ENCODE measurements at regions not wholly inside any gene's neighbourhood (a gene's known extent, or its start where the extent isn't known, plus 50 kb on each side); places are given as distances from the start of the nearest gene placed in this dataset.
A peak's percentile ranks its signal among the peaks of the same experiment; 100 is the strongest.

DNA sequence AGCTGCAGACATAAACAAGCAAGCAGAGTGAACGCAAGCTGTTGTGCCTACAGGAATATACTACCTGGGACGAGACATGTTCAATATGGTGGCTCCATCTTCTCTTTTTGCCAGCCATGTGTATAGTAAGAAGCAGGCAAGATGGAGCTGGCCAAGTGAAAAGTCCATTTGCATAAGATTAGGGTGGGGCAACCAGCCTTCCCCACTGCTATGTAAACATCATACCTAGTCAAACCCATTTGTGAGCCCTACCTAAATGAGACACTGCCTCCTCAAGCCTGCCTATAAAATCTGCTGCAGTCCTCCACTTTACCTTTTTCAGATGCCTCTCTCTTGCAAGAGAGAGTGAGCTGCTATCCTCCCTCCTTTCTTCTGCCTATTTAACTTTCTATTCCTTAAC lies 370.1 kb upstream of the PMFBP1 start:
- DNase-seq (ENCODE audit: extremely low read depth in 1 of 11, low read depth in 9 of 11, low spot score in 4 of 11): no peak

DNA sequence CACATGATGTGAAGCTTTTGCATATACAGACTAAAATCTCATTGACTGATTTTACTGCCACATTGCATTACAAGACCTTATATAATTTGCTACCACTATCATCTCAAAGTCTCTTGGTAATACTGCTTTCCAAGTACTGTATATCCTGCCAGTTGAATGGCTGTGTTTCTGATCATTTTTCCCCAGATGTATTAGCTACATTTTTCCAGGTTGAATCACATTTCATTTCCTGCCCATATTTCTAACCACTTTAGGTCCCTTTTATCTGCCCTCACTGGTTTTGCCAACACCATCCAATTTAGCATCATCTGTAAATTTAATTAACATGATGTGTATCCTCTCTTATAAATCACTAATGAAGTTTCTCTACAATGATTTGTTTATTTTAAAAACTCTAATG lies 365.7 kb upstream of the PMFBP1 start:
- no peak for DNase-seq (ENCODE audit: extremely low read depth in 1 of 11, low read depth in 9 of 11, low spot score in 4 of 11)

DNA sequence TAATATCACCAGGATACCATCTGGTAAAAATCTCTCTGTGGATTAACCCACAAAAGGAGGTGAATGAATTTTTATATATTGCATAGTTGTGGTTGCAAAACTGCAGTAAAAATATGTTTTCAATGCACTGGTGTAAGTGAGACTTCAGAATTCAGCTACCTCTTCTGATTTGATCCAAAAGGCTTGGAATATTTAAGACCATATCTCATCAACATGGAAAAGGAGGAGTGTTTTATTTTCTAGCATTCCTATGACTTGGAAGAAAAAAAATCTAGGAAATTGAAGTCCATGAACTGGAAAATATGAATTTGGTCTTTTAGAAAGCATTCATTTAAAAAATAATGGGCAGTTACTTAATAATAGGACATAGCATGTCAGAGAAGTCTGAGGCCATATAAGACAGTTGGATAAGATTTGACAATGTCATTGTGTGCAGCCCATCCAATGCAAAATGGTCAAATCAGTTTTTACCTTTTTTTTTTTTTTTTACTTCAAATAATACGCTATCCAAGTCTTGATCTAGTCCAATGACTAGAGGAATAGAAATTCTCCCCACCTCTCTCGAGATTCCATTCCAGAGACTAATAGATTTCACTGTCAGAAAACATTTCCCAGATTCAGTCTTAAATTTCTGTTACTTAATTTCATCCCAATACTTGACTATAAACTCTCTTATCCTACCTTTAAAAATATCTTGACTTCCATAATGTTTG lies 364.9 kb upstream of the PMFBP1 start:
- no peak for DNase-seq (ENCODE audit: extremely low read depth in 1 of 11, low read depth in 9 of 11, low spot score in 4 of 11)

DNA sequence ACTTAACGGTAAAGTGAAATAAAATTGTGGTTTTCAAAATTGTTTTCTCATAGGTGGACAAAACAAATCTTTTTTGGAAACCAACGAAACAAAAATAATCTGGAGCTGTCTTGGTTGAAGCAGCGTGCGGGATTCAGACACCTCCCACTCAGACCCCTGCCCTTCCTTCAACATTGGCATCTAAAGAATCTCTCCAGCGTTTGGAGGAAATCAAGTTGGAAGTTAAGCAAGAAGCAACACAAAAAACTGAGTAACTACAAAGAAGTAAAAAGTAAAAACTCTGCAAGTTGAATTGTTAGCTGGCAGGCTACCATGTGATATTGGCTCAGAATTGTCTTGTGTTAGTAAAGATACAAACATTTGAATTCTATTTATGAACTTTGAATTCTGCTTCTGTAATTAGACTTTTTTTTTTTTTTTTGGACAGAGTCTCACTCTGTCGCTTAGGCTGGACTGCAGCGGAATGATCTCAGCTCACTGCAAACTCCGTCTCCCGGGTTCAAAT lies 361.0 kb upstream of the PMFBP1 start:
- no peak for DNase-seq (ENCODE audit: extremely low read depth in 1 of 11, low read depth in 9 of 11, low spot score in 4 of 11)

DNA sequence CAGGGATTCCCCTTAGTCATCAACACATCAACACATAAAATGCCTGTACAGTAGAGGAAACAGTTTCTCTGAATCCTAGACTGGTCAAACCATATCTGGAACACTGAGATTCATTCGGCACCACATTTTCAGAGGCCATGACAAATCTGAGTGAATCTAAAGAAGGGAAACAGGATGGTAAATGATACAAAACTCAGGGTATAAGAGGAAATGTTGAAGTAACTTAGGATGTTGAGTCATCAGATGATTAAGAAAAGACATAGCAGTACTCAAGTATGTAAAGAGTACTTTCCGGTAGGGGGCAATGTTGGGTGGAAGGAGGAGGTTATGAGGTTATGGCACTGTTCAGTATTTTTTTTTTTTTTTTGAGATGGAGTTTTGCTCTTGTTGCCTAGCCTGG lies 358.5 kb upstream of the PMFBP1 start:
- DNase-seq (ENCODE audit: extremely low read depth in 1 of 11, low read depth in 9 of 11, low spot score in 4 of 11): no peak

DNA sequence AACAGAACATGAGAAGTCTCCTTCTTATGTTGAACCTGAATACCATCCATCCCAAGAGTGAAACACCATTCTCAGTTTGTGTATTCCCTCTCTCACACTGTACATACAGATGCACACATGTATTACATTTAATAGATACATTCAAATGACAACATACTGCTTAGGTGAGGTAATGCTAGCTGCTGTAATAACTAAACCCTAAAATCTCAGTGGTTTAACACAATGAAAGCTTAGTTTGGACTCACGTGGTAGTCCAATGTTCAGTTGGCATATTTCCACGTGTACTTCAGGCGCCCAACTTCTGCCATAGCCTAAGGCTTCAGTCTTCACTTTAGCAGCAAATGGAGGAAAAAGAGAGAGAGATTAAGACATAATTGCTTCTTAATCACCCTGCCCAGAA lies 351.1 kb upstream of the PMFBP1 start:
- no peak for DNase-seq (ENCODE audit: extremely low read depth in 1 of 11, low read depth in 9 of 11, low spot score in 4 of 11)

DNA sequence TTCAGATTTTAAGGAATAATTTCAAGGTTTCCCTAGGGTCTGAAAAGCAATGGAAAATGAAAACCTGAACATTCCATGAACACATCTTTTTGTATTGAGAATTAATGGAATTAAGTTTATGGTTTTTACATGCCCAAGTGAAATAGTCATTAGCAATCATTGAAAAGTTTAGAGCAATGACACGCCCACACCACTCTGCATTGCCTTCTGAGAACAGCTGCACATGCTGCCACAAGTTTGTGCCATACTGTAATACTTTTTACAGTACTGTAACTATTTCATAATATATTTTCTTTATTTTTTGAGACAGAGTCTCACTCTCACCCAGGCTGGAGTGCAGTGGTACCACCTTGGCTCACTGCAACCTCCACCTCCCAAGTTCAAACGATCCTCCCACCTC lies 345.2 kb upstream of the PMFBP1 start:
- DNase-seq (ENCODE audit: extremely low read depth in 1 of 11, low read depth in 9 of 11, low spot score in 4 of 11): no peak

DNA sequence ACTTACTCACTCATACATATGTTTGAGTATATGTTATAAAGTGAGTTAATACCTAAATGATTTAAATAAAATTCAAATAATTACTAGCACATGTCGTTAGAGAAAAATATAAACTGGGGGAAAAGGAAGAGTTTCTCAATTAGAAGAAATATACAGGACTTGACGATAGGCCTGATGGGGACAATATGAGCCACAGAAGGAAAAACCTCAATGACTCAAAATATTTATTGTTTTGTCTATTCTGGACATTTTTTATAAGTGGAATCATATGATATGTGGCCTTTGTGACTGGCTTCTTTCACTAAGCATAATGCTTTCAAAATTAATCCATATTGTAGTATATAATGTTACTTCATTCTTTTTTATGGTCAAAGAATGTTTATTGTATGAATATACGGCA lies 339.2 kb upstream of the PMFBP1 start:
- no peak for DNase-seq (ENCODE audit: extremely low read depth in 1 of 11, low read depth in 9 of 11, low spot score in 4 of 11)

DNA sequence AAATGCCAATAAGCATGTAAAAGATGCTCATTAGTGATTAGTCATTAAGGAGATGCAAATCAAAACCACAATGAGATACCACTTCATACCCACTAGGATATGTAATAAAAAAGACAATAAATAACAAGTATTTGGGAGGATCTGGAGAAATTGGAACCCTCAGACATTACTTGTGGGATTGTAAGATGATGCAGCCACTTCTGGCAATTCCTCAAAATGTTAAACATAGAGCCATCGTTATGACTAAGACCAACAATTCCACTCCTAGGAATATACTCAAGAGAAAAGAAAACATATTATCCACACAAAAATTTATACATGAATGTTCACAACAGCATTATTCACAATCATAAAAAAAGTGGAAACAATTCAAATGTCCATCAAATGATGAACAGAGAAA lies 336.2 kb upstream of the PMFBP1 start:
- DNase-seq (ENCODE audit: extremely low read depth in 1 of 11, low read depth in 9 of 11, low spot score in 4 of 11): no peak

DNA sequence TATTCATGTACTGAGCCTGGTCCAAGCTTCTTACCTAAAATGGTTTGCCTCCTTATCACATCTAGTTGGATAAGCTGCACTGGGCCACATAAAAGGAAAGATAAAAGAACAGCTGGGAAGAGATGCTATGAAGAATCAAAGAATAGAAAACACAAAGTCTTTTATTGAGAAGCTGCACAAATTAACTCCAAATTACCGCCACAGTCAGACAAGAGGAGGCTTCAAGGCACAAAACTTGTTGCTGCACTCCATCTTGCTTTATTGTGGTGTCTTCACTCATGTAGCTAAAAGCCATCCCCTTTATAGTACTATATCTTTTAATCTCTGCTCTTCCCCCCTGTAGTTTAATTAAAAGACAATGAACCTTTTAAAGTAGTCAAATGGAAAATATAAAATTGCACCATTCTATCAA lies 330.6 kb upstream of the PMFBP1 start:
- DNase-seq (ENCODE audit: extremely low read depth in 1 of 11, low read depth in 9 of 11, low spot score in 4 of 11): no peak

DNA sequence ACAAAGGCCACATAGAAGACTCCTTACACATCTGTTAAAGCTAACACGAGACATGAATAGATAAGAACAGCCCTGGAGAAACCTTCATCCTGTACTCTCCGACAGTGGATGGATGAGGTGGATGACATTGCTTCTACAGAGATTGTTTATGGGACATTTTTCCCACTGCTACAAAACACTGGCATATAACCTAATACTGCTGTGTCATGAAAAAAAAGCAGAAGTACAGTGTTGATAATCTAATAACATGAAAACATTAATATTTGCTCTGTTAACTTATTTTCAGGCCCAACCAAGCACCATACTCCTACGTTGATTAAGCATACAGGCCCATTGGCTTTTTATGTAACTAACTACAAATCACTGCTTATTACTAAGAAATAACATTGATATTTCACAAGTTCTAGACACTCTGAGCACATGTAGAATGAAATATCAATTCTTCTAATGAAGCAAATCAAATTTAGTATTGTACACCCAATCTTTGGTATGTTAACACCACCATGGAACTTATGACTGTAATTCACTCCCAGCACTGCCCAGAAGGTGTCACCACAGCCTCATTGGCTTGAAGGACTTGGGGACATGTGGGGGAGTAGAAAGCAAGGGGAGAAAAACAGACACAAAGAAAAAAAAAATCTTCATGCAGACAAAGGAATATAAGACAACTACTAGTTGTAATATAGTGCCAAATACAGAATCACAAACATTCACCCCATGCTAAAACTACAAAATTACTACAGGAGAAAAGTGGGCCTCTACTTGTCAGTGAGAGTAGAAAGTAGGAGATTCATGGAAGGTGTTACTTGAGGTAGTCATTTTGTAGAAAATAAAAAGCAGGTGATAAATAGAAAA lies 330.0 kb upstream of the PMFBP1 start:
- DNase-seq (ENCODE audit: extremely low read depth in 1 of 11, low read depth in 9 of 11, low spot score in 4 of 11): peak; percentile 24 to 71 (median 57)

DNA sequence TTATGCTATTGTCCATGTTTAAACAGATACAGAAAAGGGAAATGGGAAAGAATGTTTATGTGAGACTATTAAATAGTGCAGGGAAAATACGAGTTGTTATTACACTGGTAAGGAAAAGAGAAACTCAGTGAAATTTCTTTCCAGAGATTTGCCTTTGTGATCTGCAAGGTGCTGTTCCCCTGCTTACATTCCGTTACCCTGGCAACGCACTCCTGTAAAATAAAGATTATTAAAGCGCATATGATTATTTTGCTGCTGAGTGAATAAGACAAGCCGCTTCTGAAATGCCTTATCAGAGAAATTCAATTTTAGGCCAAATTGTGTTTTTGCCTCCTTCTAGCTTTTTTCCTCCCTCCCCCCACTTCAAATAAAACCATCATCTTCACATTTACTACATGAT lies 328.6 kb upstream of the PMFBP1 start:
- DNase-seq (ENCODE audit: extremely low read depth in 1 of 11, low read depth in 9 of 11, low spot score in 4 of 11): peak in 1 of 11 donors; percentile 1

DNA sequence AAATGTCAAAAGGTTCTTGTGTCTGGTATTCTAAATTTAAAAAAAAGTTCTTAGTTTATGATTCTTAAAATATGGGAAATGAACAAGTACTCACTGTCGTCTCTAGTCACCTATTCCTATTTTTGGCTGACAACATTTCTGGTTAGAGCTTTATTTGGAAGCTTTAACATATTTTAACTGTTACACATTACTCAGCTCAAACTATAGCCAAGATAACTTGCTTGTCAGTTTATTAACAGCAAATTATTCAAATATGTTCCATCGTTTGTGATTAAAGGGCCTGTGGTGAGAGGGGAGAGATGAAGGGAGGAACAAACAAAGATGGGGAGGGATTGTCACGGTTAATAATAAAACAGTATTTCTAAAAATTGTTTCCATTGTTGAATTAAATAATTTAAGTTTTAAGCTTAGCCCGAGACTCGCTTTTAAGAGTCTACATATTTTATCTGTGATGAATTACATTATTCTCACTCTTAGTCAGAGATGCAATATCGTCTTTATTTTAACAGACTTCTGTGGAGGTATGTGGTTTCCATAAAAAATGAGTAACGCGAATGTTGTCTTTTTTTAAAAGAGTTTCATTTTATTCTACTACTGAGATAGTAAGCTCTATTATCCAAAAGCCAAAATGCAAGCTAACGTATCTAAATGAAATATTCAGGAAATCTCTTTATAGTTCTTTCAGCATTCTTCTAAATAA lies 321.9 kb upstream of the PMFBP1 start:
- no peak for DNase-seq (ENCODE audit: extremely low read depth in 1 of 11, low read depth in 9 of 11, low spot score in 4 of 11)

DNA sequence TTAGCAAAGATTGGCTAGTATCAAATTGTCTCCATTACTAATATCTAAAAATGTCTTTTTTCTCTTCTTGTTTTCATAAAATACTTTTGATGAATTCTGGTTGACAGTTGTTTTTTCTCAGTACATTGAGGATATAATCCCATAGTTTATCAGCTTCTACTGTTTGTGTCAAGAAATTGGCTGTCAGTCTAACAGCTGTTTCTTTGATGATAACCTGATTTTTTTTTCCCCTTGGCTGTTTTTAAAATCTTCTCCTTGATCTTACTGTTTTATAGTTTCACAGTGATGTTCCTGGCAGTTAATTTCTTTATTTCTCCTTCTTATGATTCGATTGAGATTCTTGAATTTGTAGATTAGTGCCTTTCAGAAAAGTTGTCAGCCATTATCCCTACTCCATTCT lies 315.3 kb upstream of the PMFBP1 start:
- no peak for DNase-seq (ENCODE audit: extremely low read depth in 1 of 11, low read depth in 9 of 11, low spot score in 4 of 11)

DNA sequence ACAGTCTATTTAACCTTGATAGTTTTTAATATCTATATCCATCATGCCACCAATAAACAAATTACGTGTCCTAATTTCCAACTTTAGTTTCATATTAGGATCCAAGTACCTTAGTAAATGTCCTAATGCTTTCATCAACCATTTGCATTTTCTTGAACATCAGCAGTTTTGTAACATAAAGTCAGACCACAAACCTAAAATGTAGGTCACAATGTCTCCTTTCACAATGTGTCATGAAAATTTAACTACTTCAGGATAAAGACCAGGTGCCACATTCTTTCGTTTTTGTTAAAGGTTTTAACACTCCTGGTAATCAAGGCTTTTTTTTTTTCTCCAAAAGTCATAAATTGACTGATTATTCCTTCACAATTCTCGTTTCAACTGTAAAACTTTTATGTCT lies 310.7 kb upstream of the PMFBP1 start:
- DNase-seq (ENCODE audit: extremely low read depth in 1 of 11, low read depth in 9 of 11, low spot score in 4 of 11): no peak

DNA sequence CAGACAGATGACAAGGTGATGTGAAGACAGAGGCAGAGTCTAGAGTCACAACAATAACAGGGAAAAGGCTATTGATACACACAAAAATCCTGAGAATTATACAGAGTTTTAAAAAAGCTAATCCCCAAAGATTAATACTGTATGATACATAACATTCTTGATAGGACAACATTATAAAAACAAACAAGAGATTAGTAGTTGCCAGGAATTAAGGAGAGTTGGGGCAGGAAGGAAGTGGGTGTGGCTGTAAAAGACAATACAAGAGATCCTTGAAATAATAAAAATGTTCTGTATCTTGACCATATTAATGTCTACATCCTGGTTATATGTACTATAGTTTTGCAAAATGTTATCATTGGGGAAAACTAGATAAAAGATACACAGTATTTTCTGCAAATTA lies 309.5 kb upstream of the PMFBP1 start:
- no peak for DNase-seq (ENCODE audit: extremely low read depth in 1 of 11, low read depth in 9 of 11, low spot score in 4 of 11)

DNA sequence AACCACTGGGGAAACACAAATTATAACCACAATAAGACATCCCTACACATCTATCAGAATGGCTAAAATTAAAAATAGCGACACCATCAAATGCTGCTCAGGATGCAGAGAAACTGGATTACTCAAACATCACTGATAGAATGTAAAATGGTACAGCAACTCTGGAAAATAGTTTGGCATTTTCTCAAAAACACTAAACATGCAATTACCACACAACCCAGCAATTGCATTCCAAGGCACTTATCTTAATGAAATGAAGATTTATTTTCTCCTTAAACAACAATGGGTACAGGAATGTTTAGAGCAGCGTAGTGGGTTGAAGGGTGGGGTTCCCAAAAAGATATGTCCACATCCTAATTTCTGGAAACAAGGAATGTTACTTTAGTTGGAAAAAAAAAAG lies 309.0 kb upstream of the PMFBP1 start:
- no peak for DNase-seq (ENCODE audit: extremely low read depth in 1 of 11, low read depth in 9 of 11, low spot score in 4 of 11)

DNA sequence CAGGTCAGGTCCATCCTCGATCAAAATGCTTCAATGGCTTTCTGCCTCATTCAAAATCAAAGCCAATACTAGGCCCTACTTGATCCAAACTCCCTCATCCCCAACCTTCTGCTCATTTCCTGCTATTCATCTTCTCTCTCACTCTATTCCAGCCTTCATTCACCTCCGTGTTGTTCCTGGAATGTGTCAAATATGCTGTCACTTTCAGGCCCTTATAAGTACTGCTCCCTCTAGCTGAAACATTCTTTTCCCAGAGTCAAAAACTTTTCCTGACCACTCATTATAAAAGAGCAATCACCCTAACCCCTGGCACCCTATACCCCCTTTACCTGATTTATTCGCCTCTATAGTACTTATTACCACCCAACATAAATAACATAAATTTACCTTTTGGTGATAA lies 303.7 kb upstream of the PMFBP1 start:
- no peak for DNase-seq (ENCODE audit: extremely low read depth in 1 of 11, low read depth in 9 of 11, low spot score in 4 of 11)

DNA sequence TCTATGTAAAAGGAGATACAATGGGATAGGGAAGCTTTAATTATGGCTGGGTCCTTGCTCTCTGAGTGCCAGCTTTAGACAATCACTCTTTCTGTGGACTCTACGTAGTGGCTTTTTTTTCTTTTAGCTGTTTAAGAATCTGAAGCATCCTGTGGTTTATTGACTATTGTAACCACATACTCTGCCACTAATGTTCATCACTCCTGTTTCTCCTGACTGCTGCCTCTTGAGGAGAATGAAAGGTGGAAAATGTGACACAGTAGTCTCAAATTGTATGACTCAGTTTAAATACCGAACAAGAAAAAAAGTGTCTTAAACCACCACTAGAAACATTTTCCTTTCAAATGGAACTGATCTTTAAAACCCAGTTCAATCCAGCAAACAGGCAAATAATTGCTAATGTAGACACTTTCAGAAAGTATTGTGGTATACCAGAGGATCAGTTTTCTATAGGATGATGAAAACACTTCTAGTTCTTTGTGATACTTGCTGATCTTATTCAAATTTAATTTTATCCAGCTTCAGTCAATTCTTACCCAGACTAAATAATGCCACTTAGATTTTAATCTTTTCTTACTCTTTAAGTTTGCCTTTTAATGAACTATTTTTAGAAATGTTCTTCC lies 302.7 kb upstream of the PMFBP1 start:
- DNase-seq (ENCODE audit: extremely low read depth in 1 of 11, low read depth in 9 of 11, low spot score in 4 of 11): no peak

DNA sequence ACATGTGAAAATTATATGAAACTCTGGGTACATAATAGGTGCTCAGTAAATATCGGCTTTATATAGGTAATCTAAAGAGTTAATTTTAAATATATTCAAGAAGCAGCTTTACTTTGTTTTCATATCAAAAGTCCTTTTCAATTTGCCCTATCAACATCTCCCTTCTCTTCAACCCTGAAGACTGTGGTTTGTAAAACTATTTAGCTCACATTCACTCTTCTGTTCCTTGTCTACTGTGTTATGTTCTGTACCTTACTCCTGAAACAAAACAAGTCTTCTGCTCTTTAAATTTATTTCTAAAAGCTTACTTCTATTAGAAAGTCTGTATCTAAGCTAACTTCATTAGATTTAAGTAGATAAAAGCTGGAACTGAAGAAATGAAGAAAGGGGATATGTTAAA lies 301.7 kb upstream of the PMFBP1 start:
- no peak for DNase-seq (ENCODE audit: extremely low read depth in 1 of 11, low read depth in 9 of 11, low spot score in 4 of 11)

Measured in renal cortex interstitium (tissue), 11 donors.